Stimulated activated CD4-positive, alpha-beta T cell treated with anti-CD3 and anti-CD28 coated beads, Interleukin-4, amount 100 ng/mL, for 1 hour (primary cell): ENCODE measurements at regions not wholly inside any gene's neighbourhood (a gene's known extent, or its start where the extent isn't known, plus 50 kb on each side); places are given as distances from the start of the nearest gene placed in this dataset.

Source experiments
- DNase-seq: peaks from one replicate; pipeline ENCODE4 v3.0.0-alpha.2; 2020

DNA sequence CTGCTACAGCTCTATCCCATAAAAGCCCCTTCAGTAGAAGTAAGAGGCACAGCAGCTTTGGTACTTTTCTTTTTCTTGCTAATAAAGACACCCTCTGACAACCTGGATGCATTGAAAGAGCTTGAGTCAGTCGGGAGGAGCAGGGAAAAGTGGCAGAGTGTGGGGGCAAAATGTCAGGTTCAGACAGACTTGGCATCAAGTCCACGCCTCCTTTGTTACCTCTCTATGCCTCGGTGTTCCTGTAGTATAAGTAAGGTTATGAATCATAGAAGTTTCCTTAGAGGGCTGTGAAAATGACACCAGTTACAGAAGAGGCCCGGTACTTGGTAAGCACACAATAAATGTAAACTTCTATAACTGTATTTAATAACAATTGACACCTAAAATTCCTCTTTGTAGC is 133.9 kb downstream of the ESM1 start:
- DNase-seq: no peak

DNA sequence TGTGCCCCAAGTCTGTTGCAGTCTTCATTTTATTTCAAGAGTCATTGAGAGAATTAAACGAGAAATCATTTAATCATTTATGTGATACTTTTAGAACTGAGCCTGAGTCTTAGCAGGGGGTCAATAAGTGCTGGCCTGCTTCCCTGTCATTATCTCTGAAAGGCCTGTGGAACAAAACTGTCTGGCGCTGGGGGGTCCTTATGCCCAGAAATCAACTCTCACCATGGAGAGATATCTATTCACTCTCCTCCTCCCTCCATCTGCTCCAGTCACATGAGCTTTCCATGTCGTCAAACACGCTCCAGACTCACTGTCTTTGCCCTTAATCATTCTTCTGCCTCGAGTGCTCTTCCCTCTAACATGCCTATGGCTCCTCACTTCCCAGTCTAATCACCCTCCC is 136.8 kb downstream of the ESM1 start:
- DNase-seq: no peak

DNA sequence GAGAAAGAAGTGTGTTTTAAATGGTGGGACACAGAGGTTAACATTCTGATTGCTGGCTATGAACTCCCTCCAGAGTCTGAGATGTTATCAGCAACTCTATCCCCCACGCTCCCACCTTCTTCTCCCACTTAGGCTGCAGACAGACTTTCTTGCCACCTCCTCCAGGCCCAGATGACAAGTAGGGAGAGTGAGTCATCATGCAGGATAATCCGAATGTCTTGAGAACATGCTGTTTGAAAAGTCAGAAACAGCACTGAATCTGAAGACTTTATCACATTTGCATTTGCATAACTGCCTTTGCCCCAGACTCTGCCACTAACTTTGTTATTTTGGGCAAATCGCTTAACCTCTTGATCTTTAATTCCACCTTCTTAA is 139.8 kb downstream of the ESM1 start:
- DNase-seq: no peak

DNA sequence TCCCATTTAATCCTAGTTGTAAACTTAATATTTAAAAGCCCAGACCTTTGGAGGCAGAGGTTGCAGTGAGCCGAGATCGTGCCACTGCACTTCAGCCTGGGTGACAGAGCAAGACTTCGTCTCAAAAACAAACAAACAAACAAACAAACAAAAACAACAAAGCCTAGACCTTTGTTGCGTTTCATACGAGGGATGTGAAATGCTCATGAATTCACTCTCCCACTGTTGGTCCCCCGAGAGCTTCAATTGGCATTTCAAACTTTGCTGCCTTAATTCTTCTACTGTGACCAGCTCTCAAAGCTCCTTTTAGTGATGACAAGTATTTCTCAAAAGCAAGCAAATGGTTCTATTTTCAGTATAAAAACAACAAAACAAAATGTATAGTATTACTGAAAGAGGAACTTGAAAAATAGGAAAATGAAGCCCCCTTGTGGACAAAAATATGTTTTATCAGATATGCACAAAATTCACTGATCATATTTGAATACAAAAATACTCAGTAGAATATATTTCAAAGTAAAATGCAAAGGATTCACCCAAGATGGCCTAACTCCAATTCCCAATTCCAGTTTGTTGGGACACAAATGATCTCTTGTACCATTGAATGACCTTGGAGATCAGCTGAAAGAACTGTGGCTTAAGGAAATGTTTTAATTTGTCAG is 140.4 kb downstream of the ESM1 start:
- no peak for DNase-seq

DNA sequence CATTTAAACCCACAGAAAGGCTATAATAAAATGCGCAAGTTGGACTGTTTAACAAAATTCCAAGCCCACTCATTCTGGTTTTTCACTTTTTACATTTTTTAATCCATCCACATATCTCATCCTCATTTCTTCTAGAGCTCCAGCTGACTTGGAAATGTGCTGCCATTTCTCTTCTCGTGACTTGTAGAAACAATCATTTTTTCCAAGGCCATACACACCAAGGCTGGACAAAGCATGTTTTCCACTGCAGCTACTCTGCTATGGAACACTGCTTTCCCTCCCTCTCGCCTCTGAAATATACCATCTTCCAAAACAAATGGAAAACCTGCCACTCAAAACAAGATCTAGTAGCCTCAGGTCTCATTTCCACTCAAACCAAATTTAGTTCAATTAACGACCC is 141.1 kb downstream of the ESM1 start:
- DNase-seq: no peak

DNA sequence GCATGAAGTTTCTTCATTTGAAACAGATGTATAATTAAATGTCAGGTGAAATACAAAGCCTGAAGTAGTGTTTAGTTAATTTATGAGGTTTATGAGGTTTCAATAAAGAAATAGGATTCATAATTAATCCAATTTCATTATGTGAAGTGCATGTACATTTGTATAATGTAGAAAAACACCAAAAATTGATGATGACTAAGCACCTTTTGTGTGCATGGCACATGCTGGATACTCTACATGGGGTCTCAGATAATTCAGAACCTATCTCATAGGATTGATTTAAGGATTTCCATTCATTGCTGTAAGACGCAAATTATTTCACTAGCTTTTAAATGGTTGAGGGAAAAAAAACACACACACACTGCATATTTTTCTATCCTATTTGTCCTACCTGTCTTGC is 143.9 kb downstream of the ESM1 start:
- DNase-seq: no peak

DNA sequence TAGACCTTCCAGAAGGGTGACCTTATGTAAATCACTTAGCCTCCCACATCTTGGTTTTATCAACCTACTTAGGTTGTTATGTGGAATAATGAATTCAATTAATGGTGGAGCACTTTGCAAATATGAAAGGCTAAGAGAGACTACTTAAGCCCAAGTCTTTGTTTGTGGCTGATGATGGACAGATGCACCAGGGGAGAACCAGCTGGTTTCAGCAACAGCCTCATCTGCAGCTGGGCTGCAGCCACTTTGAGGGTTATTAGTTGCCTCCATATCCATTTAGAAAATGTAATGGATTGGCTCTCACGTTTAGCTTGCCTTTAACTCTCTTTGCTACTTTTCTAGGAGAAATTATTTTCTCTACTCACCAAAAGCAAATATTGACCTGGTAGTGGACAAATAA is 146.6 kb downstream of the ESM1 start:
- no peak for DNase-seq

DNA sequence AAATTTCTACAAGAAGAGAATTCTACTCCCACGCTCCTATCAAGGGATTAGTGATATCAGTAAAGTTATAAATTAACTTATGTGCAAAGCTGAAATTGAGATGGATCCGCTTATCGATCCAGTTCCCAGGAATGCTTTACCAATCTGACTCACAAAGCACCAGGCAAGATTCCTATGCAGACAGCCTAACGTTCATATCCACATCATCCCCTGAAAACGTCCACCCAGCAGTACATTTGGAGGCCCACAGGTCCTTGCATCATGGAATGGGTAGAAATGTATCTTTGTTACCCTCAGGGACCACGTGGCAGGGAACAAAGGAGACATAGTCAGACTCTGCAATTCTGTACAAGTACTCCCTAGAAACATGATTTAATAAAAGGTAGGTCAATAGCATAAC is 147.4 kb downstream of the ESM1 start:
- no peak for DNase-seq

DNA sequence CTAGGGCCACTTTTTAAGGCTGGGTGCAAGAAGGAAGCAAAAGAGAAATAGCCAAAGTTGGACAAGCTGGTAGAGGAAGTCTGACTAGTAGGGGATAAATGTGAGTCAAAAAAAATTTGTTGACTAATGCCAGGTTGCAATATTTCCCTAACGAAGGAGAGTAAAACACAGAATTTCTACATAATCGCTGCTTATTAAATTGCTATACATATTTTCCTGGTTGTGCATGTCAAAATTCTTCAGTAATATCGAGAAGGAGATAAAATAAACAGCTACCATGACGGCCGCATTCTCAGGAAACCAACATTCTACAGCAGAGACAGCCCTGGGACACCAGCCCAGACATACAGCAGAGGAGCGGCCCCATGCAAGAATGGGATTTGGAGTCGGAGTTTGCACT is 148.3 kb downstream of the ESM1 start:
- no peak for DNase-seq

DNA sequence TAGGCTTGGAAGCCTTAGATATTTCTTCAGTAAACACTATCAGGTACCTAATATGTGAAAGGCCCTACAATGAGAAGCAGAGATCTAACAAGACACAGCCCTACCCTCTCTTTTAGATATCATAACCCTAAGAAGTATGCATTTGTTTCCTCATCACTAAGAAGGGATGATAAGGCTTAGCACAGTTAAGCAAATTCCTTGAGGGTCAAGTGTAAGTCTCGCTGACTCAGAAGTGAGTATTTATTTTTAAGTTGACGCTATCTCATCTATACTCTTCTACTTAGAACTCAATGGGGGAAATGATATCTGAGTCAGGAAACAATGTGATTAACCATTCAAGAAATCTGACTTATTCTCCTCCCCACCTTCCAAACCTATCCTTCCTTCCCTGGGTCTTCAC is 149.7 kb downstream of the ESM1 start:
- no peak for DNase-seq

DNA sequence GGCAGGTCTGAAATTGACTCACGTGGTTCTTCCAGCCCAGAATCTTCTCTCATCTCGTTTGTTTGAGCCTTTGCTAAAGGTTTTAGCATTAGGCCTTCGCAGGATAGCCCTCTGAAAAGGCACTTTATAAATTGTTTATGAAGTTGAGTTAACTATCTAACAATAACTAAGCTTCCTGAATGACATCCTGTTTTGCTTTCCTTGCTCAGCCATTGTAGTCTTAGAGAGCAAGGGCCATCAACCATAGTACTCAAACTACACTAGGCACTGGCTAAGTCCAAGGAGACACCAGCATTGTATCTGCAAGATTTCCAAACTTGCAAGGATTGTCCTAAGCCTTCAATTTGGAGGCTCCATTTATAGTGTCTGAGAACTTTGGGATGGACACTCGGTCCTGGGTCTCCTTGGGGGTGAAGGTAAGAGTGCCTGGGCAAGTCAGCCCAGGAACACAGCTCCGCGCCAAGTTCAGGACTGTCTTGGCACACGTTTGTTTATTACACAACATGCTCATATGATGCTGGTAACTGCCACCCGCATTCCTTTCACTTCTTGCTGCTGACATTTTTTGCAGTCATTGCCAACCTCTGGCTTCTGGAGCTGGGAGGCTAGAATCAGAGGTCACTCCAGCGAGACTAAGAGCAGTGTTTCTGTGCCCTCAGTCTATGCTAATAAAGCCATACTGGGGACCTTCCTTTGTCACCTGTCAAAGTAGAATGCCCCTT is 151.1 kb downstream of the ESM1 start:
- no peak for DNase-seq

DNA sequence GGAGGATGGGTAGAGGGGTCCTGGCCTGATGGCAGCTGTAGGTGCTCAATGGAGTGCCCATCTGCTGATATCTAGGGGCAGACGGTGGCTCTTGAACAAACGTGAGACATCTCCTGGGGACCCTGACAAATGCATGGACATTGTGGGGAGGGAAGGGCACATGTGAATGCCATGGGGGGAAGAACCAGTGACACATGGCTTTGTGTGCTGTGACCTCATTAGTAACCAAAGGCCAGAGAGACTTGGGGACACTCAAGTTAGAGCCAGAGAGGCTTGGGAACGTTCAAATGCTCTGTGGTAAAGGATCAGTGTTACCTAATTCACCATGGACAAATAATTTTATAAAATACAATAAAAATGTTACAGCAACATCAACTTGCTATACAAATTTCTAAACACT is 151.8 kb downstream of the ESM1 start:
- DNase-seq: no peak

DNA sequence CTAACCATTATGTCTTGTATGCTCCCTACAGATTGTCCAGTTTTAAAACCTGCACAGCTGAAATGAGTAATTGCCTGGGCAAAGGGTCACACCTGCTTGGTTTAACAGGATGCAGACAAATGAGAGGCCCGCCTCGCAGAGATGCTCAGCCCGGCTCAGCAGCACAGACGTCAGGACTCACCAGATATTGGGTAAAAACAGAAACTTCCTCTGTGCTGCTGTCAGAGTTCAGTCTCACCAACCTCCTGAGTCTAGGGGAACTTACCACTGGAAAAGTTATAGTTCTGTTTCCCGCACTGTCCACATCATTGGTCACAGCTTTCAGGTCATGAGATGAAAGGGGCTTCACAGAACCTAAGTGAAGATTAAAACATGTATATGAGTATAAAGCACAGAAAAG is 152.5 kb downstream of the ESM1 start:
- DNase-seq: no peak

DNA sequence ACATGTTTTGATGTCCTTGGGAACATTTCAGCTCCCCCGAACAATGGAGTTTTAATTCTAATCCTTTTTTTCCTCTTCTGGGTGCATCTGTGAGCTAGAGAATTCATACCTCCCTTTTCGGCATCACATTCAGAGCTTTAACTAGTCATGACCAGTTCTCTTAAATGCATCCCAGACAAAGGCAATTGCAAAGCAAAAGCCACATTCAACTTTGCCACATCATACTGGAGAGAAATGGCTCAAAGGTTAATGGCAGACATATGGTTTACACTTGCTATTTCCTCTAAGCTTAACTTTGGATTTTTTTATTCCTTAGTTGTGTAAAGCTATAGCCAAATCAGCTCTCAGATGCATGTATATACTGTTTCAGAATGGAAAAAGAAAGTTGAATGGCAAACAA is 153.3 kb downstream of the ESM1 start:
- DNase-seq: no peak

DNA sequence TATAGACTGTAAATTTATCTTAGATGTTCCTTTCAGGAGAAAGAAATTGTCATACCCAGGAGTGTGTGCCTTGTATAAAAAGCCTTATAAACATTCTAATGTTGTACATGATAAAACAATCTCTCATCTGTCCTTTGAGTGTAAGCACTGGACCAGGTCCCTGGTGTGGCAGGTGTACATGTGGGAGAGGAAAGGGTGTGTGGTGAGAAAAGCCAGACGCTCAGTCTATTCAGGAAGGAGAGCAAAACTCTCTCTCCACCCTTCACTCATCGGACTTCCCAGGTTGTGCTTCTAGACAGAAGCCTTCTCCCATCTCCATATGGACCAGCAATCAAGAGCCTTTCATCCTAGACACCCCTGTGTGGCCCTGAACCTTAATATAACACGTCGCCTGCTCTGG is 154.2 kb downstream of the ESM1 start:
- DNase-seq: no peak

DNA sequence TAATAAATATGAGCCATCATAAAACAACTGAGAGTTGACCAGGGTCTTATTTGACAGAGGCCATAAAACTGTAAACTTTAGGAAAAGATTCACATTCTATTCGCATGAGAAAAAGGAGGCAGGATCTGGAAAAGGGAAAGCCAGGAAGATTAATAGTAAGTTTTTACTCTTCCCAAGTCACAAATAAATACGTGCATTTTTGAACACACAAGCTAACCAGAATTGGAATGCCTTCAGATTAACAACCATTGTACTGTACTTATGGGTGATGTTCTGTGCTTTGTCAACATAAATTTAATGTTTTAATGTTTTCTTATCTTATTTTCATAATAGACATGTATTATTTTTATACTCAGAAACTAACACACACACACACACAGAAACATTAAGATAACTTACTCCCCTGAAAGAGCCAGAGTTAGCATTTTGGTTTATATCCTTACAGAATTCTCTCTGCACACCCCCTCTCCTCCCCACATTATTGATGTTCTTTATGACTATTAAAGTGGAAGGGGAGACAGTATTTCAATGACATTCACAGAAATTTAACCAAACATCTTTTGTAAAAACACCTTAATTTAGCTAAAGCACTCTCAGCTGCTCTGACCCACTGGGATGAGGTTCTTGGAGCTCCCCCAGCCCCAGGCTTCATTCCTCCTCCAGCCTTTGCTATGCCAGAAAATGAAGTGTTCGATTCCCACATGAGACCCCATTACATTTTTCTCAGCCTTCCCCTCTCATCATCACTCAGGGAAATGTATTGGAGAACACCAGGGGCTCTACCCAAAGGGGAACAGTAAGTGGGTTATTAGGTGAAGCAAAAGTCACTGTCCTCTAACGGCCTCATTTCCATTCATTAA is 155.5 kb downstream of the ESM1 start:
- DNase-seq: no peak

DNA sequence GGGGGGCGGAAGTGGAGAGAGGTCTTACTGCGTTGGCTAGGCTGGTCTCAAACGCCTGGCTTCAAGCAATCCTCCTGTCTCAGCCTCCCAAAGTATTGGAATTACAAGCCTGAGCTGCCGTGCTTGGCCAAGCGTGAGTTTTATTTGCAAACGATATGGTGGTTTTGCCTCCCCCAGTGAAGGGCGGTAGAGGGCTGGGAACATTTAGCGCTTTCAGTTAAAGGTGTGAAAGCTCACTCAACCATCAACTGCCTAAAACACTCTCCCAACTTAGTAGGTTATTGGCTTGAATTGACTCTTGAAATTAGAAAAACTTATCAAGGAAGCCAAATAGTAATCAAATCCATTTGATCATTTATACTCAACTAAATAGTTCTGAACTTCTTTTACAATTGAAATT is 156.3 kb downstream of the ESM1 start:
- no peak for DNase-seq

DNA sequence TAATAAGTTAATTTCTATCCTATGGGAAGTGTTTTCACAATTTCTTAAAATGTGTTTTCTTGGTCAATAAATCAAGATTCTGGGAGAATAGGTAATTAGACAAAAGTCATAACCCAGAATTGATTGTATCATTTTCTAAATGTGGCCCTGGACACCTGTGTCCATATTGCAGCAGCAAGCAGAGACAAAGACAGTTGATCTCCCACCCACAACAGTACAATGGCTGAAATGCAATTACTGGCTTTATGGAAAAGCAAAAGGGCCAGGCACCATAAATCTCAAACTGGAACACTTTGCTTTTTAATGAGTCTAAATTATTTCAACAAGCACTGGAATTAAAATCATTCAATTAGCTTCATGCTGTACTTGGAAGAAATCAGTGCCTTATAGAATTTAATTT is 157.2 kb downstream of the ESM1 start:
- no peak for DNase-seq

DNA sequence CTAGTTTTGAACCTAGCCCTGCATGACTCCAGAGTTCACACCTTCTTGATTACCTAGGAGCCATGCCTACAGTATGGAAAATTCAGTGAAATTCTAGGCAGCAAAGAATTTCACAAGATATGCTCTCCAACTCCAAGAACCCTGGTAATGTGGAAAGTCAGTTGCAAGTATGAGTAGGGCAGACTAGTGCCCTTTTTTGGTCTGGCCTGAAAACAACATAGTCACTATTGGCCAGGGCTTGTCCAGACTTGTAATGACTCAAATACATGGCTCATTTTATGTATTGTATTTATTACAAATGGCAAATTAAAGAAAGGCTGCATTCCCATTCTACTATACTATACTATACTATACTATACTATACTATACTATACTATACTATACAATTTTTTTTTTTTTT is 160.4 kb downstream of the ESM1 start:
- DNase-seq: no peak

DNA sequence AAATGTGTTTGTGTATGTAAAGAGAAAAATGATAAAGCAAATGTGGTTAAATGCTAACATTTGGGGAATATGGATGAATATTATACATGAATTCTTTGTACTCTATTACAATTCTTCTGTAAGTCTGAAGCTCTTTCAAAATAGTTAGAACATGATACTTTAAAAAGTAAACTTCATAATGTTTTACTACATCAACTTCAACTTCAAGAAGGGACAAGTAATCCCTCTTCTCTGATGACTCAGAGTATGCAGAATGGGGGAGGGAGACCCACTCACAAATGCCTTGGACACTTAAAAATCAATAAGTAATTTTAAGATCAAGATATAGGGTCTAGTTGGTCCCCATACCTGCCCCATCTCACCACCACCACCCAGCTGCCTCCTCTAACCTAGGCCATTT is 162.4 kb downstream of the ESM1 start:
- no peak for DNase-seq

DNA sequence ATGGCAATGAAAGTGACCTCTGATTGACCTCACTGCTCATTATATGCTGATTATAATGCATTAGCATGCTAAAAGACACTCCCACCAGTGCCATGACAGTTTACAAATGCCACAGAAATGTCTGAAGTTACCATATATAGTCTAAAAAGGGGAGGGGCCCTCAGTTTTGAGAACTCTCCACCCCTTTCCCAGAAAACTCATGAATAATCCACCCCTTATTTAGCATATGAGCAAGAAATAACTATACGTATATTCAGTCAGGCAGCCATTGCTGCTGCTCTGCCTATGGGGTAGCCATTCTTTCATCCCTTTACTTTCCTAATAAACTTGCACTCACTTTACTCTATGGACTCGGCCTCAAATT is 163.1 kb downstream of the ESM1 start:
- DNase-seq: no peak

DNA sequence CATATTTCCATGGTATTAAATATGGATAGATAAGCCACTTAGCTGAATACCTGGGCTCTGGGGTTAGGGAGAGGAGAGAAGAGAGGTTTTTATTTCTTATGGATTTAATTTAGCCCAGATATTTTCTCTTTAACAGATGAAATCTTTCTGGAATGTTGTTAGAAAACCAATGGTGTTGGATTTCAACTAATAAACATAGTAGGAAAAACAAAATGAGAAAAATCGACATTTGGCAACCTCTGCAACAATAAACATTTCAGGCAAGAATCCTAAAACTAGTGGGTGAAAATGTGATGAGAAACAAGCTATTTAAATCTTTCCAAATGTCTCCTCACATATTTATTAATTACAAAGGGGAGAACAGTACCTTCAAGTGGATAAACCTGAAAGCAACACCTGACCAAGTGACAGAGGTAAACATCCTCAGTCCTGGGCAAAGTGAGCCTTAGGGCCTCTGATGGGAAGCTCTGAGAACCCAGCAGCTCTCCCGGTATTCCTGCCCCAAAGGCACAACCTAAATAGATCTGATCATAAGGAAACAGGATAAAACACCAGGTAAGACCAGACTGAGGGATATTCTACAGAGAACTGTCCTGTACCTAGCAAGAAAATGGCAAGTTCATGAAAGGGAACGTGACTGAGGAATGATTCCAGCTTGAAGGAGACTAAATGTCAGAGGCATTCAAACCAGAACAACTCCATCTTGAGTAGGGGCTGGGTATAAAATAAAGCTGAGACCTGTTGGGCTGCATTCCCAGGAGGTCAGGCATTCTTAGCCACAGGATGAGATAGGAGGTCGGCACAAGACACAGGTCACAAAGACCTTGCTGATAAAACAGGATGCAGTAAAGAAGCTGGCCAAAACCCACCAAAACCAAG is 163.7 kb downstream of the ESM1 start:
- no peak for DNase-seq
